ENCODE measurements at regions not wholly inside any gene's neighbourhood (a gene's known extent, or its start where the extent isn't known, plus 50 kb on each side); places are given as distances from the start of the nearest gene placed in this dataset.

DNA sequence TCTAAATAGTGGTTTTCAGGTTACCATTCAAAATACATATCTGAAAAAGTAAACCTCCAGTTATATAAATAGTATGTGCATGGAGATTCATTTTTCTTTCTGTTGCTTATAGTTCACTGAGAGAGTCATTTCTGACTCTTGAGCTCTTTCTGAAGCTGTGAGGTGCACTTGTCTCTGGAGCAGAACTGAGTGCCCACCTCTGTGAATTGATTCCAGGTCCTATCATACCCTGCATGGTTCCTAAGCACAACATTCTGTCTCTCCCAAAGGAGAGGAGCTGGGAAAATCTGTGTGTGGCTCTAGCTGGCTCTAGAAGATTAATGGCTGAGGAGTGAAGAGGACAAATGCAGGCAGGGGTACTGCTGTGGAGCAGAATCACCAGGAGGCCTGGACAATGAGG lies 161.6 kb upstream of the HCCS start:
- DNase-seq = no peak
- H3K4me3 Mint-ChIP-seq (ENCODE audit: low read depth, unreplicated experiment) = no peak overlapping the region

DNA sequence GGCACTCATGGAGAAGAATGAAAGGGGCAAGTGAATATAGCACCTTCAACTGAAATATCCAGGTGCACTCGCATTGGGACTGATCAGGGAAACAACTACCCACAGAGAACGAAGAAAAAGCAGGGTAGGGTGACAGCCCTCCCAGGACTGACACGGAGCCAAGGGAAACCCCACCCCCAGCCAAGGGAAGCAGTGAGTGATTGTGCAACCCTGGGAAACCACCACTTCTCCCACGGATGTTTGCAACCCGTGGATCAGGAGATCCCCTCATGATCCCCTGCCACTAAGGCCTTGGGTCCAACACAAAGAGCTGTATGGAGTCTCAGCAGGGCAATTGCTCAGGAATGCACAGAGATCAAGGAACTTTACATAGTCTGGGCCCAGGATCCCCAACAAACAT lies 158.5 kb upstream of the HCCS start:
- no peak overlapping the region for H3K27ac Mint-ChIP-seq (ENCODE audit: unreplicated experiment)
- TF ChIP-seq, protein P1, sequence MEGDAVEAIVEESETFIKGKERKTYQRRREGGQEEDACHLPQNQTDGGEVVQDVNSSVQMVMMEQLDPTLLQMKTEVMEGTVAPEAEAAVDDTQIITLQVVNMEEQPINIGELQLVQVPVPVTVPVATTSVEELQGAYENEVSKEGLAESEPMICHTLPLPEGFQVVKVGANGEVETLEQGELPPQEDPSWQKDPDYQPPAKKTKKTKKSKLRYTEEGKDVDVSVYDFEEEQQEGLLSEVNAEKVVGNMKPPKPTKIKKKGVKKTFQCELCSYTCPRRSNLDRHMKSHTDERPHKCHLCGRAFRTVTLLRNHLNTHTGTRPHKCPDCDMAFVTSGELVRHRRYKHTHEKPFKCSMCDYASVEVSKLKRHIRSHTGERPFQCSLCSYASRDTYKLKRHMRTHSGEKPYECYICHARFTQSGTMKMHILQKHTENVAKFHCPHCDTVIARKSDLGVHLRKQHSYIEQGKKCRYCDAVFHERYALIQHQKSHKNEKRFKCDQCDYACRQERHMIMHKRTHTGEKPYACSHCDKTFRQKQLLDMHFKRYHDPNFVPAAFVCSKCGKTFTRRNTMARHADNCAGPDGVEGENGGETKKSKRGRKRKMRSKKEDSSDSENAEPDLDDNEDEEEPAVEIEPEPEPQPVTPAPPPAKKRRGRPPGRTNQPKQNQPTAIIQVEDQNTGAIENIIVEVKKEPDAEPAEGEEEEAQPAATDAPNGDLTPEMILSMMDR (IDR thresholded peaks at IDR 0.05; ENCODE audit: unreplicated experiment) = no peak
- H3K36me3 Mint-ChIP-seq (ENCODE audit: insufficient read depth, unreplicated experiment) = no peaks in the 10 kb centered on the region
- CTCF ChIA-PET = no interaction called here
- intact Hi-C loops (cut with micrococcal nuclease; ENCODE audit: unreplicated experiment) = no loop called here
- no peak overlapping the region for H3K4me3 Mint-ChIP-seq (ENCODE audit: low read depth, unreplicated experiment)
- H3K4me1 Mint-ChIP-seq (ENCODE audit: low read depth, unreplicated experiment) = no peaks in the 10 kb centered on the region
- peaks cover 2% of the 10 kb centered on the region for H3K9me3 Mint-ChIP-seq (ENCODE audit: low read depth, unreplicated experiment)
- no peak for DNase-seq
- BruUV-seq (replicated peaks) = no TSS peak
- no peaks in the 10 kb centered on the region for H3K27me3 Mint-ChIP-seq (ENCODE audit: unreplicated experiment)

More for the DNA sequence above, 161.6 kb upstream of the HCCS start:
- no TSS peak for BruUV-seq (replicated peaks)
- TF ChIP-seq, protein P1 (IDR thresholded peaks at IDR 0.05; ENCODE audit: unreplicated experiment) = no peak
- CTCF ChIA-PET = no interaction called here
- Mint-ChIP-seq H3K9me3 (ENCODE audit: low read depth, unreplicated experiment) (peaks cover 2% of the 10 kb centered on the region), H3K36me3 (ENCODE audit: insufficient read depth, unreplicated experiment) (no peaks in the 10 kb centered on the region), H3K4me1 (ENCODE audit: low read depth, unreplicated experiment) (no peaks in the 10 kb centered on the region), H3K27ac (ENCODE audit: unreplicated experiment) (no peak overlapping the region), H3K27me3 (ENCODE audit: unreplicated experiment) (no peaks in the 10 kb centered on the region)
- intact Hi-C loops (cut with micrococcal nuclease; ENCODE audit: unreplicated experiment) = no loop called here

DNA sequence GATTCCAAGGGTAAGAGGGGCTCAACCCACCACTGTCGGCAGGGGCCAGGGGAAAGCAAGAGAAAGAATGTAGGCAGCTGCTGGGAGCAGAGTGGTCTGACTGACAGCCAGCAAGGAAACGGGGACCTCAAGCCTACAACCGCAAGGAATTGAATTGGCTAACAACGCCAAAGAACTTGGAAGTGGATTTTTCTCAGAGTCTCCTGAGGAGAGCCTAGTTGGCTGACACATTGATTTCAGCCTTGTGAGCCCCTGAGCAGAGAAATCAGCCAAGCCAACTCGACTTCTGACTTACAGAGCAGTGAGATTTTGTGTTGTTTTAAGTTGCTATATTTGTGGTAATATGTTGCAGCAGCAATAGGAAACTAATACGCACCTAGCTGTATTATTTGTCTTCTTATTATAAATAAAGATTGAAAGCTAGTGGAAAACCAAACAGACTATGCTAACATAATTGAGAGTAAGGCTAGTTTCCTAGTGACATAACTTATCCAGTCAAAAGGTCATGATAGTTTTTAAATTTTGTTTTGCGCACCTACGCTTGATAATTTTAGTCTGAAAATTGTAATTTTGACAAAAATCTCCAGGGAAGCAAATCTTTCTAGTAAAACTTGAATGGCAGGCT lies 145.8 kb upstream of the HCCS start:
- no TSS peak for BruUV-seq (replicated peaks)
- TF ChIP-seq, protein P1 (IDR thresholded peaks at IDR 0.05; ENCODE audit: unreplicated experiment) = no peak
- Mint-ChIP-seq H3K27ac (ENCODE audit: unreplicated experiment) (no peak overlapping the region), H3K9me3 (ENCODE audit: low read depth, unreplicated experiment) (no peaks in the 10 kb centered on the region), H3K4me1 (ENCODE audit: low read depth, unreplicated experiment) (no peaks in the 10 kb centered on the region), H3K4me3 (ENCODE audit: low read depth, unreplicated experiment) (no peak overlapping the region), H3K36me3 (ENCODE audit: insufficient read depth, unreplicated experiment) (no peaks in the 10 kb centered on the region), H3K27me3 (ENCODE audit: unreplicated experiment) (no peaks in the 10 kb centered on the region)
- CTCF ChIA-PET = no interaction called here
- no peak for DNase-seq
- intact Hi-C loops (cut with micrococcal nuclease; ENCODE audit: unreplicated experiment) = no loop called here

DNA sequence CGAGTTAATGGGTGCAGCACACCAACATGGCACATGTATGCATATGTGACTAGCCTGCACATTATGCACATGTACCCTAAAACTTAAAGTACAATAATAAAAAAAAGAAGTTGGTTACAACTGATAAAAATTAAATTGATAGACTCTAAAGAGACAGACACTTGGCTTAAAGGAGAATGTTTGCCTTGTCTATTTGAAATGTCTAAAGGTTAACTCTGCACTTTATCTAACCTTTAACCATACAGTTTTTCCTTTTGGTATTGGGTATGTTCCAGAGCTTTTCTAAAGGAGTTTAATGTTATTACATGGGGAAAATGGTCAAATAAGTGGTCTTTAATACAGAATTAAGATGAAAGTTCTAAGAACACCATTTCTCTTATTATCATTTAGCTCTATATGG lies 145.1 kb upstream of the HCCS start:
- H3K27me3 Mint-ChIP-seq (ENCODE audit: unreplicated experiment) = no peaks in the 10 kb centered on the region
- H3K36me3 Mint-ChIP-seq (ENCODE audit: insufficient read depth, unreplicated experiment) = no peaks in the 10 kb centered on the region
- no peak overlapping the region for H3K27ac Mint-ChIP-seq (ENCODE audit: unreplicated experiment)
- no peaks in the 10 kb centered on the region for H3K9me3 Mint-ChIP-seq (ENCODE audit: low read depth, unreplicated experiment)
- no peaks in the 10 kb centered on the region for H3K4me1 Mint-ChIP-seq (ENCODE audit: low read depth, unreplicated experiment)
- TF ChIP-seq, protein P1 (IDR thresholded peaks at IDR 0.05; ENCODE audit: unreplicated experiment) = no peak
- BruUV-seq (replicated peaks) = no TSS peak
- DNase-seq = no peak
- intact Hi-C loops (cut with micrococcal nuclease; ENCODE audit: unreplicated experiment) = no loop called here
- H3K4me3 Mint-ChIP-seq (ENCODE audit: low read depth, unreplicated experiment) = no peak overlapping the region
- CTCF ChIA-PET = interaction anchor here (0.6 to 0.7 kb wide), 2 partner anchors 21 to 1800 kb away, joined by 3 read pairs; no protein-coding TSS in a partner anchor

Measured in Calu3 (cell line).